HEK293 (cell line): ENCODE measurements at regions not wholly inside any gene's neighbourhood (a gene's known extent, or its start where the extent isn't known, plus 50 kb on each side); places are given as distances from the start of the nearest gene placed in this dataset.

Experiments
- CTCF ChIP-seq: fragments of 450-650 bp; formaldehyde crosslinking; IDR thresholded peaks from 2 replicates; pipeline ENCODE4 v1.5.1; 2016; ENCODE audit warnings: missing biosample characterization, missing genetic modification characterization
- MZF1 ChIP-seq: fragments of 450-650 bp; formaldehyde crosslinking; IDR thresholded peaks from 2 replicates; pipeline ENCODE4 v1.5.1; 2017; ENCODE audit warnings: missing biosample characterization, missing genetic modification characterization, borderline replicate concordance

- TF ChIP-seq MZF1 (tag by site-specific recombination) (no peak), CTCF (no peak)
Observed at GRCh38 chr7:113394856-113395255, 276.5 kb upstream of the SMIM30 start.
